GM19455 (cell line): ENCODE measurements at regions not wholly inside any gene's neighbourhood (a gene's known extent, or its start where the extent isn't known, plus 50 kb on each side); places are given as distances from the start of the nearest gene placed in this dataset.

Source experiments
- ATAC-seq: cut with Tn5 transposase; IDR thresholded peaks from one replicate; pipeline ENCODE4 v1.9.1; 2021; ENCODE audit not compliant: unreplicated experiment

- no peak for ATAC-seq
Observed at GRCh38 chr14:97415907-97416306, 618.7 kb downstream of the VRK1 start.

- ATAC-seq = no peak
Observed at GRCh38 chr14:97416550-97416949, 619.4 kb downstream of the VRK1 start.

GRCh38 chr14:97417331-97417730 lies 620.1 kb downstream of the VRK1 start:
- ATAC-seq = no peak

GRCh38 chr14:97420211-97420610 lies 623.0 kb downstream of the VRK1 start:
- no peak for ATAC-seq

GRCh38 chr14:97426776-97427175 lies 629.6 kb downstream of the VRK1 start:
- ATAC-seq = no peak

- ATAC-seq = no peak
Observed at GRCh38 chr14:97428808-97429440, 631.7 kb downstream of the VRK1 start.

GRCh38 chr14:97432586-97432985 lies 635.4 kb downstream of the VRK1 start:
- ATAC-seq = no peak

- ATAC-seq = no peak
Observed at GRCh38 chr14:97441740-97442362, 644.7 kb downstream of the VRK1 start.

GRCh38 chr14:97442363-97442762 lies 645.2 kb downstream of the VRK1 start:
- ATAC-seq = no peak

- ATAC-seq = no peak
Observed at GRCh38 chr14:97443412-97443811, 646.2 kb downstream of the VRK1 start.

- no peak for ATAC-seq
Observed at GRCh38 chr14:97444248-97444647, 647.1 kb downstream of the VRK1 start.

- ATAC-seq = no peak
Observed at GRCh38 chr14:97445367-97445766, 648.2 kb downstream of the VRK1 start.

- no peak for ATAC-seq
Observed at GRCh38 chr14:97446087-97446486, 648.9 kb downstream of the VRK1 start.

- ATAC-seq = no peak
Observed at GRCh38 chr14:97452314-97452713, 655.1 kb downstream of the VRK1 start.

GRCh38 chr14:97453991-97454390 lies 656.8 kb downstream of the VRK1 start:
- ATAC-seq = no peak

GRCh38 chr14:97456462-97456861 lies 659.3 kb downstream of the VRK1 start:
- ATAC-seq = no peak

- ATAC-seq = no peak
Observed at GRCh38 chr14:97456958-97457357, 659.8 kb downstream of the VRK1 start.

- ATAC-seq = no peak
Observed at GRCh38 chr14:97457575-97458085, 660.4 kb downstream of the VRK1 start.

GRCh38 chr14:97458255-97458654 lies 661.1 kb downstream of the VRK1 start:
- ATAC-seq = no peak

- ATAC-seq = no peak
Observed at GRCh38 chr14:97458661-97459579, 661.7 kb downstream of the VRK1 start.

- no peak for ATAC-seq
Observed at GRCh38 chr14:97462081-97462480, 664.9 kb downstream of the VRK1 start.

- ATAC-seq = no peak
Observed at GRCh38 chr14:97468220-97468619, 671.0 kb downstream of the VRK1 start.
